ENCODE measurements at regions not wholly inside any gene's neighbourhood (a gene's known extent, or its start where the extent isn't known, plus 50 kb on each side); places are given as distances from the start of the nearest gene placed in this dataset.

DNA sequence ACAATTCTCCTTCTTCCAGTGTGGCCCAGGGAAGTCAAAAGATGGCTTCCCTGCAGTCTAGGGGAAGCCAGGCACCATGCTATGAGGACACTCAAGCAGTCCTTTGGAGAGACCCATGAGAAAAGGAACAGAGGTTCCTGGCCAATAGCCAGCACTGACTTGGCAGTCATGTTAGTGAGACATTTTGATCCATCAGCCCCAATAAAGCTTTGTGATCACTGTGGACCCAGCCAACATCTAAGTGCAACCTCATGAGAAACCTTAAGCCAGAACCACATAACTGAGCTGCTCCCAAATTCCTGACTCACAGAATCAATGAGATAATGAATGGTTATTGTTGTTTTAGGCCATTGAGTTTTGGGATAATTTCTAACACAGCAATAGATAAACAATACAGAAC, 51.0 kb upstream of the NAP1L1 start:
- no peaks in the 10 kb centered on the region for H3K27me3 Mint-ChIP-seq (ENCODE audit: insufficient read depth)
- peaks cover 18% of the 10 kb centered on the region for H3K36me3 Mint-ChIP-seq (ENCODE audit: low read depth)
- TF ChIP-seq, protein P1, sequence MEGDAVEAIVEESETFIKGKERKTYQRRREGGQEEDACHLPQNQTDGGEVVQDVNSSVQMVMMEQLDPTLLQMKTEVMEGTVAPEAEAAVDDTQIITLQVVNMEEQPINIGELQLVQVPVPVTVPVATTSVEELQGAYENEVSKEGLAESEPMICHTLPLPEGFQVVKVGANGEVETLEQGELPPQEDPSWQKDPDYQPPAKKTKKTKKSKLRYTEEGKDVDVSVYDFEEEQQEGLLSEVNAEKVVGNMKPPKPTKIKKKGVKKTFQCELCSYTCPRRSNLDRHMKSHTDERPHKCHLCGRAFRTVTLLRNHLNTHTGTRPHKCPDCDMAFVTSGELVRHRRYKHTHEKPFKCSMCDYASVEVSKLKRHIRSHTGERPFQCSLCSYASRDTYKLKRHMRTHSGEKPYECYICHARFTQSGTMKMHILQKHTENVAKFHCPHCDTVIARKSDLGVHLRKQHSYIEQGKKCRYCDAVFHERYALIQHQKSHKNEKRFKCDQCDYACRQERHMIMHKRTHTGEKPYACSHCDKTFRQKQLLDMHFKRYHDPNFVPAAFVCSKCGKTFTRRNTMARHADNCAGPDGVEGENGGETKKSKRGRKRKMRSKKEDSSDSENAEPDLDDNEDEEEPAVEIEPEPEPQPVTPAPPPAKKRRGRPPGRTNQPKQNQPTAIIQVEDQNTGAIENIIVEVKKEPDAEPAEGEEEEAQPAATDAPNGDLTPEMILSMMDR (IDR thresholded peaks at IDR 0.05), result no peak
- no peak overlapping the region for H3K27ac Mint-ChIP-seq
- no peak for DNase-seq
- H3K4me1 Mint-ChIP-seq (ENCODE audit: low read depth), result peaks cover 10% of the 10 kb centered on the region
- H3K4me3 Mint-ChIP-seq, result no peak overlapping the region
- H3K9me3 Mint-ChIP-seq, result peaks cover 16% of the 10 kb centered on the region

All from HFFc6 (cell line).